B cell (primary cell): ENCODE measurements at regions not wholly inside any gene's neighbourhood (a gene's known extent, or its start where the extent isn't known, plus 50 kb on each side); places are given as distances from the start of the nearest gene placed in this dataset.

ENCODE experiments used
- ATAC-seq: fragments of 200-7000 bp; cut with Tn5 transposase; one replicate; pipeline ENCODE4 v1.10.0; 2021; ENCODE audit warnings: low read depth, mild to moderate bottlenecking, moderate number of reproducible peaks, moderate library complexity
- CTCF ChIA-PET: fragments of 350-600 bp; sonication (Branson Sonifier 250); formaldehyde crosslinking; loops from one replicate; lab custom pipeline; 2021; ENCODE audit warnings: antibody characterized with exemption, inconsistent platforms; lab: Charles Lee
- POLR2A ChIA-PET: fragments of 350-600 bp; sonication (Branson Sonifier 250); formaldehyde crosslinking; loops from one replicate; lab custom pipeline; 2021; ENCODE audit warnings: antibody characterized with exemption; lab: Charles Lee
- DNase-seq: peaks from one replicate; pipeline ENCODE4 v3.0.0; 2013
- H2AFZ ChIP-seq: 2 replicates; pipeline ENCODE4 v1.6.1; 2012; ENCODE audit warnings: mild to moderate bottlenecking, low read depth, low read length; ENCODE audit not compliant: insufficient read depth, poor library complexity, severe bottlenecking
- H3K27ac ChIP-seq, 2 donors: 1 replicate in 1 of 2; 2 replicates in 1 of 2; pipeline ENCODE4 v1.5.1; 2012 to 2013; ENCODE audit warnings: low read length in 2 of 2, mild to moderate bottlenecking in 2 of 2, moderate library complexity in 1 of 2
- H3K27me3 ChIP-seq, 4 experiments: fragments of 200-600 bp in 1 of 4; sonication (generic) in 1 of 4; replicated peaks in 1 of 4; 1 replicate in 2 of 4; 2 replicates in 2 of 4; pipeline versions ENCODE4 v1.6.1 to v1.7.0; 2013 to 2016; ENCODE audit warnings: low read length in 3 of 4, mild to moderate bottlenecking in 2 of 4, mixed read lengths in 1 of 4, moderate library complexity in 1 of 4; ENCODE audit not compliant: insufficient read depth in 4 of 4, control insufficient read depth in 3 of 4; ENCODE audit errors: control extremely low read depth in 1 of 4
- H3K36me3 ChIP-seq, 2 experiments: replicated peaks in 1 of 2; 1 replicate in 1 of 2; 2 replicates in 1 of 2; pipeline versions ENCODE4 v1.6.1 to v1.7.1; 2013; ENCODE audit warnings: low read length in 1 of 2; ENCODE audit not compliant: insufficient read depth in 2 of 2, control insufficient read depth in 1 of 2; ENCODE audit errors: control extremely low read depth in 1 of 2, extremely low read depth in 1 of 2
- H3K4me1 ChIP-seq, 2 donors: fragments of 200-600 bp in 1 of 2; sonication (generic) in 1 of 2; 1 replicate in 1 of 2; 2 replicates in 1 of 2; pipeline versions ENCODE4 v1.5.1 to v1.6.1; 2013 to 2017; ENCODE audit warnings: low read length in 2 of 2; ENCODE audit not compliant: control insufficient read depth in 2 of 2, insufficient read depth in 2 of 2
- H3K4me2 ChIP-seq: replicated peaks from 2 replicates; pipeline ENCODE3; 2012; ENCODE audit warnings: mild to moderate bottlenecking, low read depth, low read length; ENCODE audit not compliant: poor library complexity, severe bottlenecking
- H3K4me3 ChIP-seq, 5 experiments: fragments of 200-600 bp in 1 of 5; sonication (generic) in 1 of 5; 1 replicate in 3 of 5; 2 replicates in 2 of 5; pipeline versions ENCODE4 v1.5.1 to v1.7.0; 2011 to 2016; ENCODE audit warnings: low read length in 4 of 5, mild to moderate bottlenecking in 4 of 5, low read depth in 2 of 5, control low read depth in 1 of 5, moderate library complexity in 1 of 5; ENCODE audit not compliant: insufficient read depth in 1 of 5; ENCODE audit errors: control extremely low read depth in 1 of 5, extremely low read depth in 1 of 5
- H3K79me2 ChIP-seq: fragments of 200-600 bp; sonication (generic); one replicate; pipeline ENCODE4 v1.6.0; 2016; ENCODE audit warnings: low read length; ENCODE audit not compliant: control insufficient read depth, insufficient read depth
- H3K9ac ChIP-seq: fragments of 200-600 bp; sonication (generic); 2 replicates; pipeline ENCODE4 v1.6.1; 2017; ENCODE audit warnings: mild to moderate bottlenecking, low read length, moderate library complexity
- H3K9me3 ChIP-seq, 3 donors: one replicate each; pipeline versions ENCODE4 v1.6.1 to v1.7.1; 2013; ENCODE audit warnings: low read length in 2 of 3; ENCODE audit not compliant: control insufficient read depth in 2 of 3, insufficient read depth in 1 of 3; ENCODE audit errors: control extremely low read depth in 1 of 3
- H4K20me1 ChIP-seq: 2 replicates; pipeline ENCODE4 v1.6.0; 2012; ENCODE audit warnings: mild to moderate bottlenecking, low read length; ENCODE audit not compliant: insufficient read depth, control insufficient read depth, poor library complexity, severe bottlenecking
- H3K27ac Mint-ChIP-seq: one replicate; pipeline ENCODE4 v1.8.0; 2021; ENCODE audit warnings: mixed read lengths
- H3K27me3 Mint-ChIP-seq: one replicate; pipeline ENCODE4 v1.8.0; 2021; ENCODE audit warnings: mixed read lengths
- H3K4me1 Mint-ChIP-seq: one replicate; pipeline ENCODE4 v1.8.0; 2021; ENCODE audit warnings: mixed read lengths
- H3K4me3 Mint-ChIP-seq: one replicate; pipeline ENCODE4 v1.8.0; 2021; ENCODE audit warnings: mixed read lengths
- H3K9me3 Mint-ChIP-seq: one replicate; pipeline ENCODE4 v1.8.0; 2022; ENCODE audit warnings: mixed read lengths; ENCODE audit not compliant: insufficient read depth
- CTCF ChIP-seq: fragments of 200-600 bp; IDR thresholded peaks from one replicate; pipeline ENCODE4 v1.8.0; 2022; ENCODE audit warnings: antibody characterized with exemption, mild to moderate bottlenecking
- EZH2 ChIP-seq: IDR thresholded peaks from 2 replicates; pipeline ENCODE4 v1.6.1; 2012; ENCODE audit warnings: borderline replicate concordance, low read depth, mild to moderate bottlenecking, moderate library complexity, low read length; ENCODE audit not compliant: insufficient read depth, poor library complexity, severe bottlenecking
- WGBS: methylation state at CpG from one replicate; pipeline ENCODE4 v1.1.5; 2013; ENCODE audit warnings: missing lambda C conversion rate; ENCODE audit not compliant: insufficient coverage; 5-methylcytosine and 5-hydroxymethylcytosine counted together
- intact Hi-C: fragments of 100-400 bp; cut with micrococcal nuclease; formaldehyde crosslinking; loops from one replicate; pipeline ENCODE4 v1.10.0; 2022

- DNase-seq, result no peak
Measured at GRCh38 chr10:104589871-104590270, 51.2 kb upstream of the SORCS3 start.

More at GRCh38 chr10:104589871-104590270, 51.2 kb upstream of the SORCS3 start:
- Histone ChIP-seq H3K4me2 (no peak overlapping the region), H3K27ac (no peak overlapping the region), H3K4me3 (no peak overlapping the region), H3K9ac (no peak overlapping the region), H3K4me1 (no peaks in the 10 kb centered on the region), H4K20me1 (no peaks in the 10 kb centered on the region), H3K9me3 (no peaks in the 10 kb centered on the region), H3K79me2 (no peaks in the 10 kb centered on the region), H2AFZ (no peak overlapping the region), H3K36me3 (no peaks in the 10 kb centered on the region), H3K27me3 (peaks cover 0 to 4% (median 3%) of the 10 kb centered on the region in 4 experiments)
- Mint-ChIP-seq H3K27me3 (peaks cover 37% of the 10 kb centered on the region), H3K4me1 (no peaks in the 10 kb centered on the region), H3K4me3 (no peak overlapping the region), H3K9me3 (no peaks in the 10 kb centered on the region), H3K27ac (no peak overlapping the region)
- ChIA-PET CTCF (interaction anchor here (0.8 kb wide), 1 partner anchor 9 kb away, joined by 3 read pairs; no protein-coding TSS in a partner anchor), POLR2A (no interaction called here)
- no peak for ATAC-seq
- 85% methylated on average over 2 of the region's 4 CpGs for WGBS
- TF ChIP-seq CTCF, result no peak
- TF ChIP-seq EZH2, result no peak
- intact Hi-C loops, result no loop called here
